ENCODE measurements at regions not wholly inside any gene's neighbourhood (a gene's known extent, or its start where the extent isn't known, plus 50 kb on each side); places are given as distances from the start of the nearest gene placed in this dataset.

GRCh38 chr20:22887796-22888195, 147.3 kb upstream of the SSTR4 start:
- H3K36me3 ChIP-seq (ENCODE audit: insufficient read depth, low read length): no peaks in the 10 kb centered on the region
- POLR2A ChIA-PET: no interaction called here
- Mint-ChIP-seq H3K9me3 (peaks cover 0 to 9% (median 7%) of the 10 kb centered on the region in 5 donors), H3K36me3 (no peaks in the 10 kb centered on the region), H3K4me1 (no peaks in the 10 kb centered on the region), H3K27me3 (no peaks in the 10 kb centered on the region), H3K27ac (no peak overlapping the region), H3K4me3 (no peak overlapping the region)
- no peaks in the 10 kb centered on the region for H3K9me3 ChIP-seq (ENCODE audit: low read length)
- DNase-seq: no peak
- CTCF ChIA-PET: no interaction called here
- H3K4me3 ChIP-seq (ENCODE audit: low read length): no peak overlapping the region
- H3K27me3 ChIP-seq (ENCODE audit: insufficient read depth, low read length, poor library complexity, severe bottlenecking): no peaks in the 10 kb centered on the region
- H3K27ac ChIP-seq (ENCODE audit: low read depth, low read length): no peak overlapping the region
- no peaks in the 10 kb centered on the region for H3K4me1 ChIP-seq (ENCODE audit: insufficient read depth, low read length)

GRCh38 chr20:22890594-22891300, 144.4 kb upstream of the SSTR4 start:
- Histone ChIP-seq H3K27me3 (ENCODE audit: insufficient read depth, low read length, poor library complexity, severe bottlenecking) (no peaks in the 10 kb centered on the region), H3K9me3 (ENCODE audit: low read length) (no peaks in the 10 kb centered on the region), H3K27ac (ENCODE audit: low read depth, low read length) (no peak overlapping the region), H3K4me3 (ENCODE audit: low read length) (no peak overlapping the region), H3K36me3 (ENCODE audit: insufficient read depth, low read length) (no peaks in the 10 kb centered on the region), H3K4me1 (ENCODE audit: insufficient read depth, low read length) (no peaks in the 10 kb centered on the region)
- Mint-ChIP-seq H3K27me3 (no peaks in the 10 kb centered on the region), H3K27ac (no peak overlapping the region), H3K4me3 (no peak overlapping the region), H3K36me3 (no peaks in the 10 kb centered on the region), H3K4me1 (no peaks in the 10 kb centered on the region), H3K9me3 (peaks cover 0 to 7% (median 4%) of the 10 kb centered on the region in 5 donors)
- POLR2A ChIA-PET: no interaction called here
- CTCF ChIA-PET: no interaction called here
- no peak for DNase-seq

- POLR2A ChIA-PET: no interaction called here
- CTCF ChIA-PET: no interaction called here
Measured at GRCh38 chr20:22901164-22901563, 133.9 kb upstream of the SSTR4 start.

GRCh38 chr20:22901921-22902320, 133.2 kb upstream of the SSTR4 start:
- H3K27me3 ChIP-seq (ENCODE audit: insufficient read depth, low read length, poor library complexity, severe bottlenecking): no peaks in the 10 kb centered on the region
- no peaks in the 10 kb centered on the region for H3K36me3 Mint-ChIP-seq
- no peaks in the 10 kb centered on the region for H3K4me1 Mint-ChIP-seq
- no peaks in the 10 kb centered on the region for H3K9me3 ChIP-seq (ENCODE audit: low read length)
- no peaks in the 10 kb centered on the region for H3K36me3 ChIP-seq (ENCODE audit: insufficient read depth, low read length)
- no peak overlapping the region for H3K4me3 ChIP-seq (ENCODE audit: low read length)
- peaks cover 5 to 22% (median 14%) of the 10 kb centered on the region in 5 donors for H3K9me3 Mint-ChIP-seq
- CTCF ChIA-PET: no interaction called here
- H3K4me1 ChIP-seq (ENCODE audit: insufficient read depth, low read length): no peaks in the 10 kb centered on the region
- H3K27me3 Mint-ChIP-seq: peaks cover 0 to 1% of the 10 kb centered on the region in 2 donors
- no peak for DNase-seq
- H3K4me3 Mint-ChIP-seq: no peak overlapping the region
- H3K27ac ChIP-seq (ENCODE audit: low read depth, low read length): no peak overlapping the region
- H3K27ac Mint-ChIP-seq: no peak overlapping the region
- POLR2A ChIA-PET: no interaction called here

More at GRCh38 chr20:22901164-22901563, 133.9 kb upstream of the SSTR4 start:
- H3K27me3 ChIP-seq (ENCODE audit: insufficient read depth, low read length, poor library complexity, severe bottlenecking): no peaks in the 10 kb centered on the region
- H3K36me3 Mint-ChIP-seq: no peaks in the 10 kb centered on the region
- no peak overlapping the region for H3K4me3 Mint-ChIP-seq
- peaks cover 0 to 1% of the 10 kb centered on the region in 2 donors for H3K27me3 Mint-ChIP-seq
- no peaks in the 10 kb centered on the region for H3K36me3 ChIP-seq (ENCODE audit: insufficient read depth, low read length)
- no peak overlapping the region for H3K27ac Mint-ChIP-seq
- H3K4me3 ChIP-seq (ENCODE audit: low read length): no peak overlapping the region
- no peak overlapping the region for H3K27ac ChIP-seq (ENCODE audit: low read depth, low read length)
- peaks cover 5 to 22% (median 14%) of the 10 kb centered on the region in 5 donors for H3K9me3 Mint-ChIP-seq
- H3K9me3 ChIP-seq (ENCODE audit: low read length): no peaks in the 10 kb centered on the region
- H3K4me1 ChIP-seq (ENCODE audit: insufficient read depth, low read length): no peaks in the 10 kb centered on the region
- no peak for DNase-seq
- H3K4me1 Mint-ChIP-seq: no peaks in the 10 kb centered on the region

- no peaks in the 10 kb centered on the region for H3K27me3 ChIP-seq (ENCODE audit: insufficient read depth, low read length, poor library complexity, severe bottlenecking)
- H3K4me3 ChIP-seq (ENCODE audit: low read length): no peak overlapping the region
- no peak overlapping the region for H3K27ac ChIP-seq (ENCODE audit: low read depth, low read length)
- no peak overlapping the region for H3K4me3 Mint-ChIP-seq
- no peaks in the 10 kb centered on the region for H3K9me3 ChIP-seq (ENCODE audit: low read length)
- H3K27me3 Mint-ChIP-seq: peaks cover 0 to 3% of the 10 kb centered on the region in 2 donors
- no peak overlapping the region for H3K27ac Mint-ChIP-seq
- H3K4me1 ChIP-seq (ENCODE audit: insufficient read depth, low read length): no peaks in the 10 kb centered on the region
- no peaks in the 10 kb centered on the region for H3K4me1 Mint-ChIP-seq
- H3K36me3 ChIP-seq (ENCODE audit: insufficient read depth, low read length): no peaks in the 10 kb centered on the region
- no peak for DNase-seq
- no peaks in the 10 kb centered on the region for H3K36me3 Mint-ChIP-seq
- ChIA-PET POLR2A (no interaction called here), CTCF (no interaction called here)
- peaks cover 5 to 22% (median 14%) of the 10 kb centered on the region in 5 donors for H3K9me3 Mint-ChIP-seq
Measured at GRCh38 chr20:22904386-22904785, 130.7 kb upstream of the SSTR4 start.

- Mint-ChIP-seq H3K4me1 (no peaks in the 10 kb centered on the region), H3K27me3 (peaks cover 0 to 3% of the 10 kb centered on the region in 2 donors), H3K27ac (no peak overlapping the region), H3K36me3 (no peaks in the 10 kb centered on the region), H3K4me3 (no peak overlapping the region), H3K9me3 (peaks cover 5 to 22% (median 14%) of the 10 kb centered on the region in 5 donors)
- Histone ChIP-seq H3K9me3 (ENCODE audit: low read length) (no peaks in the 10 kb centered on the region), H3K36me3 (ENCODE audit: insufficient read depth, low read length) (no peaks in the 10 kb centered on the region), H3K27me3 (ENCODE audit: insufficient read depth, low read length, poor library complexity, severe bottlenecking) (no peaks in the 10 kb centered on the region), H3K27ac (ENCODE audit: low read depth, low read length) (no peak overlapping the region), H3K4me1 (ENCODE audit: insufficient read depth, low read length) (no peaks in the 10 kb centered on the region), H3K4me3 (ENCODE audit: low read length) (no peak overlapping the region)
- ChIA-PET POLR2A (no interaction called here), CTCF (no interaction called here)
- no peak for DNase-seq
Measured at GRCh38 chr20:22904905-22905304, 130.2 kb upstream of the SSTR4 start.

- Mint-ChIP-seq H3K27me3 (peaks cover 0 to 3% of the 10 kb centered on the region in 2 donors), H3K36me3 (no peaks in the 10 kb centered on the region), H3K4me1 (no peaks in the 10 kb centered on the region), H3K4me3 (no peak overlapping the region), H3K27ac (no peak overlapping the region), H3K9me3 (peaks cover 5 to 17% (median 12%) of the 10 kb centered on the region in 5 donors)
- ChIA-PET CTCF (no interaction called here), POLR2A (no interaction called here)
- Histone ChIP-seq H3K27ac (ENCODE audit: low read depth, low read length) (no peak overlapping the region), H3K4me3 (ENCODE audit: low read length) (no peak overlapping the region), H3K4me1 (ENCODE audit: insufficient read depth, low read length) (no peaks in the 10 kb centered on the region), H3K9me3 (ENCODE audit: low read length) (no peaks in the 10 kb centered on the region), H3K36me3 (ENCODE audit: insufficient read depth, low read length) (no peaks in the 10 kb centered on the region), H3K27me3 (ENCODE audit: insufficient read depth, low read length, poor library complexity, severe bottlenecking) (no peaks in the 10 kb centered on the region)
- DNase-seq: no peak
Measured at GRCh38 chr20:22905658-22906057, 129.5 kb upstream of the SSTR4 start.

GRCh38 chr20:22908437-22908836, 126.7 kb upstream of the SSTR4 start:
- no peaks in the 10 kb centered on the region for H3K27me3 ChIP-seq (ENCODE audit: insufficient read depth, low read length, poor library complexity, severe bottlenecking)
- no peaks in the 10 kb centered on the region for H3K4me1 Mint-ChIP-seq
- H3K4me1 ChIP-seq (ENCODE audit: insufficient read depth, low read length): no peaks in the 10 kb centered on the region
- no peak for DNase-seq
- peaks cover 0 to 7% (median 3%) of the 10 kb centered on the region in 5 donors for H3K9me3 Mint-ChIP-seq
- no peaks in the 10 kb centered on the region for H3K9me3 ChIP-seq (ENCODE audit: low read length)
- CTCF ChIA-PET: no interaction called here
- peaks cover 0 to 3% of the 10 kb centered on the region in 2 donors for H3K27me3 Mint-ChIP-seq
- no peak overlapping the region for H3K4me3 Mint-ChIP-seq
- H3K4me3 ChIP-seq (ENCODE audit: low read length): no peak overlapping the region
- H3K27ac Mint-ChIP-seq: no peak overlapping the region
- H3K27ac ChIP-seq (ENCODE audit: low read depth, low read length): peak overlapping the region; percentile 46
- POLR2A ChIA-PET: no interaction called here
- no peaks in the 10 kb centered on the region for H3K36me3 Mint-ChIP-seq
- no peaks in the 10 kb centered on the region for H3K36me3 ChIP-seq (ENCODE audit: insufficient read depth, low read length)
